ENCODE measurements at regions not wholly inside any gene's neighbourhood (a gene's known extent, or its start where the extent isn't known, plus 50 kb on each side); places are given as distances from the start of the nearest gene placed in this dataset.

DNA sequence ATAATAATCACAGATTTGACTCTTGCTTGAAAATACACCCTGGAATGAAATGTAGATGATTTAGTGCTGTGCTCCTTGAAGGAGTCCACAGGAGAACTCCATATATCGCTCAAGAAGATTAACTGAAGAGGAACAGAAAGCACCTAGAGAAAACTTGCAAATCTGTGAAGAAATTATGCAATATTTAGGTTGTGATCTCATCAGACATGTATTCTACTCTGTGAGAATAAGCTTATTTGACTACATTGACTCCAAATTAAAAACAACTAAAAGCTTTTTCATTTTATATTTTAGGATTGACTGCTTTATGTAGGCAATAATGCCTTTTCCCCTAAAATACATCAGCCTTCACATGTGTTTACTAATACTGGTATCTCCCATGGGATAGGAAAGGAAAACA, 906.6 kb upstream of the LRATD1 start:
- Histone ChIP-seq H3K4me1 (ENCODE audit: control insufficient read depth, insufficient read depth, low read length) (no peaks in the 10 kb centered on the region), H3K27me3 (ENCODE audit: control insufficient read depth, insufficient read depth, low read length) (no peaks in the 10 kb centered on the region), H3K27ac (ENCODE audit: low read length) (no peak overlapping the region), H3K36me3 (ENCODE audit: control insufficient read depth, insufficient read depth, low read length) (no peaks in the 10 kb centered on the region), H3K9me3 (replicated peaks; ENCODE audit: control insufficient read depth, low read depth, low read length) (no peaks in the 10 kb centered on the region), H3K4me3 (ENCODE audit: low read length) (no peak overlapping the region)
- no CpG with 5 or more reads among the region's 1 CpG for WGBS (ENCODE audit: insufficient coverage)
- DNase-seq = no peak

DNA sequence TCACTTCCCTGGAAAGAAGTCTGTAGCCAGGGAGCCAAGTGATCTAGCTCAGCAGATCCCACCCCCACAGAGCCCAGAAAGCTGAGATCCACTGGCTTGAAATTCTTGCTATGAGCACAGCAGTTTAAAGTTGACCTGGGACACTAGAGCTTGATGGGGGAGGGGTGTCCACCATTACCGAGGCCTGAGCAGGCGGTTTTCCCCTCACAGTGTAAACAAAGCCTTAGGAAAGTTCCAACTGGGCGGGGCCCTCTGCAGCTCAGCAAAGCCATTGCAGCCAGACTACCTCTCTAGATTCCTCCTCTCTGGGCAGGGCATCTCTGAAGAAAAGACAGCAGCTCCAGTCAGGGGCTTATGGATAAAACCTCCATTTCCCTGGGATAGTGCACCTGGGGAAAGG, 887.2 kb upstream of the LRATD1 start:
- peaks cover 5% of the 10 kb centered on the region for H3K9me3 ChIP-seq (replicated peaks; ENCODE audit: control insufficient read depth, low read depth, low read length)

DNA sequence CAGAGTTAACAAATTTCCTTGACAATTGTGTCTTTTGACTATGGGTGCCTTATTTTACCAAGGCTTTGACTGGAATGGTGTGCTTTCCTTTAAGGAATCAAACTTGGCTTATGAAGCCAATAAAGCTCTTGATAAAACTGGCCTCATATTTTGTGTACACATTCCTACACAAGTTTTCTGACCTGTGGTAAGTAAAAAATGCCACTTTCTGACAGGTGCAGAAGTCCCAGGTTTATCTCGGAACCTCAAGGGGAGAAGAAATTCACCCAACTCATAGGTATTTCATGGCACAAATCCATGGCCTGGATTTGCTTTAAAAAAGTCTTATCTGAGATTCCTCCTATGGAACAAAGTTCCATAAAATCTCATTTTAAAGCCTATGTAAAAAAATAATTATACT, 880.6 kb upstream of the LRATD1 start:
- DNase-seq = no peak
- Histone ChIP-seq H3K27me3 (ENCODE audit: control insufficient read depth, insufficient read depth, low read length) (no peaks in the 10 kb centered on the region), H3K36me3 (ENCODE audit: control insufficient read depth, insufficient read depth, low read length) (no peaks in the 10 kb centered on the region), H3K27ac (ENCODE audit: low read length) (no peak overlapping the region), H3K4me1 (ENCODE audit: control insufficient read depth, insufficient read depth, low read length) (no peaks in the 10 kb centered on the region), H3K9me3 (replicated peaks; ENCODE audit: control insufficient read depth, low read depth, low read length) (peaks cover 3% of the 10 kb centered on the region), H3K4me3 (ENCODE audit: low read length) (no peak overlapping the region)
- no CpG with 5 or more reads among the region's 1 CpG for WGBS (ENCODE audit: insufficient coverage)

More for the DNA sequence above, 887.2 kb upstream of the LRATD1 start:
- no peak overlapping the region for H3K4me3 ChIP-seq (ENCODE audit: low read length)
- H3K36me3 ChIP-seq (ENCODE audit: control insufficient read depth, insufficient read depth, low read length) = no peaks in the 10 kb centered on the region
- 31% methylated on average over 3 of the region's 3 CpGs for WGBS (ENCODE audit: insufficient coverage)
- H3K27me3 ChIP-seq (ENCODE audit: control insufficient read depth, insufficient read depth, low read length) = no peaks in the 10 kb centered on the region
- H3K4me1 ChIP-seq (ENCODE audit: control insufficient read depth, insufficient read depth, low read length) = no peaks in the 10 kb centered on the region
- no peak overlapping the region for H3K27ac ChIP-seq (ENCODE audit: low read length)
- no peak for DNase-seq

DNA sequence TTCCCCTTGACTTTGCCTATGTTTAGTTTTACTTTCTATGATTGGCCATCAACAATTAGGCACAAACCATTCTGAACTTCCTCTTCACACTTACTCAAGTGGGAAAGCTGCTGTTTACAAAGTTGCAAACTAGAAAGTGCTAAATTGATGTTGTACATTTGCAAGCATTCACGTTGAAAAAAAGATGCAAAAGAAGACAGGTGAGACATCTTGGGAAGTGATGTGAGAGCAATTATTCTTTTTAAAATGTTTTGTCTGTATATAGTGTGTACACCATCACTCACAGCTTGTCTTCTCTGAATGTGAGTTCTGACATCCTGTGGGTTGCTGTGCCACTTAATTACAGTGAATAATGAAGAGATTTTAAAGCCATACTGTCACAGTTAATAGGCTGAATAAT, 874.1 kb upstream of the LRATD1 start:
- WGBS (ENCODE audit: insufficient coverage) = no CpG with 5 or more reads among the region's 1 CpG
- Histone ChIP-seq H3K36me3 (ENCODE audit: control insufficient read depth, insufficient read depth, low read length) (no peaks in the 10 kb centered on the region), H3K9me3 (replicated peaks; ENCODE audit: control insufficient read depth, low read depth, low read length) (no peaks in the 10 kb centered on the region), H3K4me3 (ENCODE audit: low read length) (no peak overlapping the region), H3K27ac (ENCODE audit: low read length) (no peak overlapping the region), H3K4me1 (ENCODE audit: control insufficient read depth, insufficient read depth, low read length) (no peaks in the 10 kb centered on the region), H3K27me3 (ENCODE audit: control insufficient read depth, insufficient read depth, low read length) (no peaks in the 10 kb centered on the region)
- DNase-seq = no peak

DNA sequence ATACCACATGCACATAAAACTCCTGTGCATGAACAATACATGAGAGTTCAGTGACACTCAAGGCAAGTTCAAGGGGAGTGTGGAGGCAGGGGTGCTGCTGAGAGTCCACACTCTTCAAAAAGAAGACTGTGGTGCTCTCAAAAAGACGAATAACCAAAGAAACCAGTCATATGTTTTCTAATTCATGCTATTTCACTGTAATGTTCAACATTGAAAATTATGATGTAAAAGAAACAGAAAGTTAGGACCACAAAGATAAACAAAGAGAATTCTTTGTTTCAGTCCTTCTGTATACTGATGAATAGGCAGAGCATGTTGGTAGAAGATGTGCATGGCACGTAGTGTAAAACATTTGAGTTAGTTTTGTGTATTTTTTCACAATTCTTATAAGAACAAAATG, 864.2 kb upstream of the LRATD1 start:
- Histone ChIP-seq H3K9me3 (replicated peaks; ENCODE audit: control insufficient read depth, low read depth, low read length) (no peaks in the 10 kb centered on the region), H3K4me1 (ENCODE audit: control insufficient read depth, insufficient read depth, low read length) (no peaks in the 10 kb centered on the region), H3K27ac (ENCODE audit: low read length) (no peak overlapping the region), H3K36me3 (ENCODE audit: control insufficient read depth, insufficient read depth, low read length) (no peaks in the 10 kb centered on the region), H3K4me3 (ENCODE audit: low read length) (no peak overlapping the region), H3K27me3 (ENCODE audit: control insufficient read depth, insufficient read depth, low read length) (no peaks in the 10 kb centered on the region)
- WGBS (ENCODE audit: insufficient coverage) = no CpG with 5 or more reads among the region's 2 CpGs
- no peak for DNase-seq

DNA sequence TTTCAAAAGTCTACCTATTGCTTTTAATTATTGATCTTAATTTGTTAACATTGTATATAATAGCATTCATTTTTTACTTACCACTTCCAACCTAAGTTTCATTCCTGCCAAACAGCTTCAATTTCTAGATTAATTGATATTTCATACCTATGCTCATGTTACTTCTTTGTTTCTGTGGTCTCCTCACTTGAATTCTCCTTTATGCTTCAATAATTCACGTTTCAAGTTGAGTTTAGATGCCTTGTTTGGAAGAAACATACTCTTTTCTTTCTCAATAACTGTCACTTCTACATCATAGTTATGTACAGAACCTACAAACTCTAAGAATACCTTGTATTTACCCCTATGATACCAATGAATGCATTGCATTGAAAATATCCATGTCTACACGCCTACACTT, 862.2 kb upstream of the LRATD1 start:
- H3K9me3 ChIP-seq (replicated peaks; ENCODE audit: control insufficient read depth, low read depth, low read length) = no peaks in the 10 kb centered on the region
- no peaks in the 10 kb centered on the region for H3K4me1 ChIP-seq (ENCODE audit: control insufficient read depth, insufficient read depth, low read length)
- no peak overlapping the region for H3K27ac ChIP-seq (ENCODE audit: low read length)
- no peaks in the 10 kb centered on the region for H3K36me3 ChIP-seq (ENCODE audit: control insufficient read depth, insufficient read depth, low read length)
- no CpG with 5 or more reads among the region's 2 CpGs for WGBS (ENCODE audit: insufficient coverage)
- no peaks in the 10 kb centered on the region for H3K27me3 ChIP-seq (ENCODE audit: control insufficient read depth, insufficient read depth, low read length)
- no peak overlapping the region for H3K4me3 ChIP-seq (ENCODE audit: low read length)
- no peak for DNase-seq

DNA sequence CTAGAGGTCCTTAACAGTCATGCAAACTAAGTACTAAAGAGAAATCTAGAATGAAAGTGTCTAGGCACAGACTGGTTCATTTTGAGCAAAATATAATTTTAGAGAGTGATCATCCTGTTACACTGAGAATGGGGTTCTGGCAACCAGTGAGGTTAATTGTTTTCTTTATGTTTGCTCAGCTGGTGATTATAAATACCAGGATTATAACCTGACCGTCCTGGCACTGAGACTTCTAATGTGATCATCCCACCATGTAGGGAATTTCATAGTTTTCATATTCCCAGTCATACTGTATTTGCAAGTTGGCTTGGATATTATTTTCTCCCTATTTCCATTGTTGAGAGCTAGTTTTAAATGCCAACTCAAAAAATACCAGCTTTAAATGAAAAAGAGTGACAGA, 852.5 kb upstream of the LRATD1 start:
- Histone ChIP-seq H3K27me3 (ENCODE audit: control insufficient read depth, insufficient read depth, low read length) (no peaks in the 10 kb centered on the region), H3K4me1 (ENCODE audit: control insufficient read depth, insufficient read depth, low read length) (no peaks in the 10 kb centered on the region), H3K36me3 (ENCODE audit: control insufficient read depth, insufficient read depth, low read length) (no peaks in the 10 kb centered on the region), H3K4me3 (ENCODE audit: low read length) (no peak overlapping the region), H3K9me3 (replicated peaks; ENCODE audit: control insufficient read depth, low read depth, low read length) (no peaks in the 10 kb centered on the region), H3K27ac (ENCODE audit: low read length) (no peak overlapping the region)
- peak; percentile 70 for DNase-seq
- no CpG with 5 or more reads among the region's 1 CpG for WGBS (ENCODE audit: insufficient coverage)

DNA sequence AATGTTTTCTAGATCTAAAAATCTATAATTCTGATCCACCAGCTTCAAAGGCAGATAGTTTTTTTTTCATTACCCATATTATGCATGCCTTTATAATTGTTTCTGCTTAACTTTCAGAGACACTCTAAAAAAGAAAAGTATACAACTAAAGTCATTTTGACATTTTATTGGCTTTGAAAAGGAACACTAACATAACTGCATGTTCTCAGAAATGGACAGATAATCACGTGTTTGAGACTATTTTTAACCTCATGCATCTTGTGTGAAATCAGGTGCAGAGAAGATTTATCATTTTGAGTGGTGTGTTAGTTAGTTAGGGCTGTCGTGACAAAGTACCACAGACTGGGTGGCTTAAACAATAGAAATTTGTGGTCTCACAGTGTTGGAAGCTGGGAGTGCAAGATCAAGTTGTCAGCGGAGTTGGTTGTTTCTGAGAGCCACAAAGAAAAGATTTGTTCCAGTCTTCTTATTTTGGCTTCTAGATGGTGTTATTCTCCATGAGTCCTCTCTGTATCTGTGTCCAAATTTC, 841.4 kb upstream of the LRATD1 start:
- Histone ChIP-seq H3K9me3 (replicated peaks; ENCODE audit: control insufficient read depth, low read depth, low read length) (no peaks in the 10 kb centered on the region), H3K4me3 (ENCODE audit: low read length) (no peak overlapping the region), H3K36me3 (ENCODE audit: control insufficient read depth, insufficient read depth, low read length) (no peaks in the 10 kb centered on the region), H3K27ac (ENCODE audit: low read length) (no peak overlapping the region), H3K27me3 (ENCODE audit: control insufficient read depth, insufficient read depth, low read length) (no peaks in the 10 kb centered on the region), H3K4me1 (ENCODE audit: control insufficient read depth, insufficient read depth, low read length) (no peaks in the 10 kb centered on the region)
- WGBS (ENCODE audit: insufficient coverage) = 67% methylated on average over 1 of the region's 3 CpGs
- no peak for DNase-seq

DNA sequence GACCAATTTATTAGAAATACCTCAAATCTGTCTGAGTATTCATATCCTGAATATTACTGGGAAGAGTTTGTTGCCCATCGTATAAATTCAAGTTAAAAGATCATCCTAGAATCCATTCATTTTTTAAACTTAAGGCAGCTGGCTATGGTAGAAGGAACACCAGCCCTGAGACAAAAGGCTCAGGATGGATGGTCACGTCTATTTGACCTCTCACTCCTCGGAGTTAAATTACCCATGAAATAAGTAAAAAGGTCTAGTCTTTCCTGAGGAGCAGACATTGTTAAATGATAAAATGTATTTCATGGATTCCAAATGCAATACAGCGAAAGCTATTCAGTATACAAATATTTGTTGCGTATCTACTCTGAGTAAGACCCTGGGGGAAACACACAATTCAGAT, 826.0 kb upstream of the LRATD1 start:
- no peaks in the 10 kb centered on the region for H3K9me3 ChIP-seq (replicated peaks; ENCODE audit: control insufficient read depth, low read depth, low read length)
- WGBS (ENCODE audit: insufficient coverage) = no CpG with 5 or more reads among the region's 5 CpGs
- no peaks in the 10 kb centered on the region for H3K4me1 ChIP-seq (ENCODE audit: control insufficient read depth, insufficient read depth, low read length)

DNA sequence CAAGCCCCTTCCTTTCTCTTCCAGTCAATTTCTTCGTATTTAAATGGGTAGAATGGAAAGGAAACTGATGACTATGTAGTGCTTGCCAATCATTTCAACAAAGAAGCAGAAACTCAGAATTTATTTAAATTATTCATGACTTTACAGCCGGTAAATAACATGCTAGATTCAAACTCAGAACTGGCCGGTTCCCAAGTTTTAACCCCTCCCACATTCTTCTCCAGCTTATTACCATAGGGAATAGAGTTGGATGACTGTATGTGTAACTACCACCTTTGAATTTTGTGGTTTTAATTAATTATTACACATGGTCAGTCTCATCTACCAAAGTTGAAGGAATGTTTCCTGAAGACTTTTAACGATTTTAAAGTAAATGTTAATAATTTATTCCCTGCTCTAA, 819.3 kb upstream of the LRATD1 start:
- Histone ChIP-seq H3K4me3 (ENCODE audit: low read length) (no peak overlapping the region), H3K36me3 (ENCODE audit: control insufficient read depth, insufficient read depth, low read length) (no peaks in the 10 kb centered on the region), H3K27ac (ENCODE audit: low read length) (no peak overlapping the region), H3K9me3 (replicated peaks; ENCODE audit: control insufficient read depth, low read depth, low read length) (no peaks in the 10 kb centered on the region), H3K27me3 (ENCODE audit: control insufficient read depth, insufficient read depth, low read length) (no peaks in the 10 kb centered on the region), H3K4me1 (ENCODE audit: control insufficient read depth, insufficient read depth, low read length) (no peaks in the 10 kb centered on the region)
- WGBS (ENCODE audit: insufficient coverage) = no CpG with 5 or more reads among the region's 4 CpGs
- no peak for DNase-seq

More for the DNA sequence above, 826.0 kb upstream of the LRATD1 start:
- H3K4me3 ChIP-seq (ENCODE audit: low read length) = no peak overlapping the region
- no peaks in the 10 kb centered on the region for H3K36me3 ChIP-seq (ENCODE audit: control insufficient read depth, insufficient read depth, low read length)
- no peak for DNase-seq
- H3K27me3 ChIP-seq (ENCODE audit: control insufficient read depth, insufficient read depth, low read length) = no peaks in the 10 kb centered on the region
- H3K27ac ChIP-seq (ENCODE audit: low read length) = no peak overlapping the region

DNA sequence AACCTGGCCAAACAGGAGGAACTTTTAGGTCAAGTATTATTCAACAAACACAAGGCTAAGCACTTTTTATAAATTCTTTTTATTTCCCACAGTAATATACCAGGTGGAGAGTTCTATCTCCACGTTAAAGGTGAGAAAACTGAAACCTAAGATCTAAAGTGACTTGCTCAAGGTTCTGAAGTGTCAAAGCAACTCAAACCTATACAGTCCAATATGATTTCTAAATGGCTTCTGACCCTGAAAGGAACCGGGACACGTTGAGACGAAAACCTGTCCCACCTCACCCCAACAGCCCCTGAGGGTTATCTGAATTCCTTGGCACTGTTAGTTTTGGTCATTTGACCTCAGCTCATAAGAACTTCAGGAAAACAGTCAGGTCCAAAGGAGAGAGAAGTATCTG, 814.5 kb upstream of the LRATD1 start:
- Histone ChIP-seq H3K36me3 (ENCODE audit: control insufficient read depth, insufficient read depth, low read length) (no peaks in the 10 kb centered on the region), H3K4me1 (ENCODE audit: control insufficient read depth, insufficient read depth, low read length) (no peaks in the 10 kb centered on the region), H3K27me3 (ENCODE audit: control insufficient read depth, insufficient read depth, low read length) (no peaks in the 10 kb centered on the region), H3K27ac (ENCODE audit: low read length) (no peak overlapping the region), H3K9me3 (replicated peaks; ENCODE audit: control insufficient read depth, low read depth, low read length) (no peaks in the 10 kb centered on the region), H3K4me3 (ENCODE audit: low read length) (no peak overlapping the region)
- WGBS (ENCODE audit: insufficient coverage) = 100% methylated on average over 2 of the region's 4 CpGs
- DNase-seq = no peak
